Heart left ventricle (tissue), 16 donors: ENCODE measurements at regions not wholly inside any gene's neighbourhood (a gene's known extent, or its start where the extent isn't known, plus 50 kb on each side); places are given as distances from the start of the nearest gene placed in this dataset.

ENCODE experiments used
- ATAC-seq, 4 donors: fragments of 200-7000 bp; cut with Tn5 transposase; one replicate each; pipeline ENCODE4 v1.9.1; 2020 to 2022; ENCODE audit warnings: moderate library complexity in 4 of 4, mild to moderate bottlenecking in 3 of 4, moderate number of reproducible peaks in 1 of 4
- DNase-seq, 5 donors: peaks; one replicate each; pipeline ENCODE4 v3.0.0-alpha.2; 2020
- H3K27ac ChIP-seq, 12 donors: fragments of 200-600 bp; sonication (generic) in 4 of 12; one replicate each; pipeline versions ENCODE4 v1.5.0 to v1.8.0; 2016 to 2022; ENCODE audit warnings: mild to moderate bottlenecking in 2 of 12
- H3K27me3 ChIP-seq, 9 donors: fragments of 200-600 bp; sonication (generic) in 2 of 9; one replicate each; pipeline versions ENCODE4 v1.5.1 to v1.8.0; 2016 to 2022; ENCODE audit warnings: mild to moderate bottlenecking in 3 of 9
- H3K36me3 ChIP-seq, 9 donors: fragments of 200-600 bp; sonication (generic) in 2 of 9; one replicate each; pipeline versions ENCODE4 v1.5.0 to v1.8.0; 2018 to 2022; ENCODE audit warnings: mild to moderate bottlenecking in 2 of 9
- H3K4me1 ChIP-seq, 12 donors: fragments of 200-600 bp; sonication (generic) in 4 of 12; one replicate each; pipeline versions ENCODE4 v1.5.0 to v1.8.0; 2016 to 2022; ENCODE audit warnings: mild to moderate bottlenecking in 3 of 12
- H3K4me3 ChIP-seq, 12 donors: fragments of 200-600 bp; sonication (generic) in 4 of 12; one replicate each; pipeline versions ENCODE4 v1.5.0 to v1.8.0; 2017 to 2022; ENCODE audit warnings: mild to moderate bottlenecking in 9 of 12, moderate library complexity in 4 of 12
- H3K9me3 ChIP-seq, 12 donors: fragments of 200-600 bp; sonication (generic) in 4 of 12; one replicate each; pipeline versions ENCODE4 v1.5.0 to v1.8.0; 2016 to 2022; ENCODE audit warnings: mild to moderate bottlenecking in 1 of 12
- POLR2A ChIP-seq, 2 donors: fragments of 450-650 bp; IDR thresholded peaks; one replicate each; pipeline ENCODE4 v1.6.1; 2017; ENCODE audit warnings: antibody characterized with exemption in 2 of 2, mild to moderate bottlenecking in 2 of 2, moderate library complexity in 2 of 2
- WGBS, 4 donors: extraction: QIAGEN DNeasy Blood & Tissue Kit in 2 of 4; methylation state at CpG; one replicate each; pipeline versions ENCODE4 v1.1.5 to v1.1.7; 2013 to 2018; 5-methylcytosine and 5-hydroxymethylcytosine counted together
- intact Hi-C, 10 donors: fragments of 100-400 bp; cut with DNase I; formaldehyde crosslinking; loops; one replicate each; pipeline versions ENCODE4 v1.11.1 to v1.14.2; 2022
- TF ChIP-seq, protein P1 (sequence below), 12 donors: fragments of 200-600 bp; sonication (generic) in 4 of 12; IDR thresholded peaks; one replicate each; pipeline versions ENCODE4 v1.5.0 to v1.8.0; 2018 to 2022; ENCODE audit warnings: antibody characterized with exemption in 12 of 12, mild to moderate bottlenecking in 5 of 12
- donor health status: ischemic (EF 13 %, LVEDD 7.1; RV severe dilation, severe dysfunction).
- donor health status: healthy with polysubstance abuse.
- donor health status: DM: no; HTN: yes; CAD: no.
- donor health status: DM: no; HTN: no; CAD: no.
- donor health status: ischemic (EF 25% LVEDD 6.9; RV normal size, moderate dysfunction).
- donor health status: ischemic (EF 25% LVEDD 5.7; RV mildly dilated, moderate dysfunction).
- donor health status: healthy.
- donor health status: DM: yes; HTN: yes; CAD: no.
- donor health status: ischemic (EF 35%, LVEDD 5.7; RV mildly dilated, moderate dysfunction).
- donor health status: nonischemic (EF 11% LVEDD 7.7; RV severe dilation, severe dysfunction).
- donor health status: DM: yes; HTN: yes; CAD: no.
- donor health status: PGD.
- donor health status: ischemic (EF 29% LVEDD 5.4; RV normal size, mild dysfunction).
- donor health status: nonischemic (EF 23%, LVEDD 6.1; RV moderate dilation, normal function).

DNA sequence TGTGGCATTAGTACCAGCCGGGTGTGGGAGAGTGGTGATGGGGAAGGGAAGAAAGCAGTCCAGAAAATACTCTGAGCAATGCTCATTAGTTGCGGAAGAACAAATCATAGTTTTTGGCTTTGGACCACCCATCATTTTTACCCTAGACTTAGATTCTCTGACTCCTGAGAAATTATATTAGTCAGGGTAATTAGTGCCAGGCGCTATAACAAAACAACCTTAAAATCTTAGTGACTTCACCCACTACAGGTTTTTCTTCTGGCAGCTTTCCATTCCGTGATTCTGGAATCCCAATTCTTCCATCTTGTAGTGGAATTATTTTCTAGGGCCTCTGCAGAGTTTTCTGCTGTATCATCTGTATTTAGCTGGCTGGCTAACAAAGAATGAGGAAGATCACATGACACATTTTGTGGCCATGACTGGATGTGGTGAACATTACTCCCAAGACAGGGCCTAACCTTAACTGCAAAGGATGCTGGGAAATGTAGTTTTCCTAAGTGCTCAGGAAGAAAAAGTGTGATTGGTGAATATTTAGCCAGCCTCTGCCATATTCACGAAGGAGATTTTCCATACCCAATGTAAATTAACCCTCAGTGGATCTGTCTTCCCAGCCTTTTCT is 373.0 kb upstream of the MEF2C start:
- no peak overlapping the region for H3K4me3 ChIP-seq
- no peaks in the 10 kb centered on the region for H3K36me3 ChIP-seq
- intact Hi-C loops, result no loop called here
- TF ChIP-seq POLR2A (IDR thresholded peaks at IDR 0.05), result no peak
- TF ChIP-seq, protein P1, sequence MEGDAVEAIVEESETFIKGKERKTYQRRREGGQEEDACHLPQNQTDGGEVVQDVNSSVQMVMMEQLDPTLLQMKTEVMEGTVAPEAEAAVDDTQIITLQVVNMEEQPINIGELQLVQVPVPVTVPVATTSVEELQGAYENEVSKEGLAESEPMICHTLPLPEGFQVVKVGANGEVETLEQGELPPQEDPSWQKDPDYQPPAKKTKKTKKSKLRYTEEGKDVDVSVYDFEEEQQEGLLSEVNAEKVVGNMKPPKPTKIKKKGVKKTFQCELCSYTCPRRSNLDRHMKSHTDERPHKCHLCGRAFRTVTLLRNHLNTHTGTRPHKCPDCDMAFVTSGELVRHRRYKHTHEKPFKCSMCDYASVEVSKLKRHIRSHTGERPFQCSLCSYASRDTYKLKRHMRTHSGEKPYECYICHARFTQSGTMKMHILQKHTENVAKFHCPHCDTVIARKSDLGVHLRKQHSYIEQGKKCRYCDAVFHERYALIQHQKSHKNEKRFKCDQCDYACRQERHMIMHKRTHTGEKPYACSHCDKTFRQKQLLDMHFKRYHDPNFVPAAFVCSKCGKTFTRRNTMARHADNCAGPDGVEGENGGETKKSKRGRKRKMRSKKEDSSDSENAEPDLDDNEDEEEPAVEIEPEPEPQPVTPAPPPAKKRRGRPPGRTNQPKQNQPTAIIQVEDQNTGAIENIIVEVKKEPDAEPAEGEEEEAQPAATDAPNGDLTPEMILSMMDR (IDR thresholded peaks at IDR 0.05), result no peak
- H3K4me1 ChIP-seq, result peaks cover 0 to 2% (median 0%) of the 10 kb centered on the region in 12 donors
- peaks cover 0 to 5% (median 0%) of the 10 kb centered on the region in 12 donors for H3K9me3 ChIP-seq
- H3K27ac ChIP-seq, result no peak overlapping the region
- WGBS, 4 donors, result 92 to 95% (median 94%) methylated on average over 5 of the region's 5 CpGs
- no peaks in the 10 kb centered on the region for H3K27me3 ChIP-seq
- DNase-seq (no peak), ATAC-seq (no peak)

DNA sequence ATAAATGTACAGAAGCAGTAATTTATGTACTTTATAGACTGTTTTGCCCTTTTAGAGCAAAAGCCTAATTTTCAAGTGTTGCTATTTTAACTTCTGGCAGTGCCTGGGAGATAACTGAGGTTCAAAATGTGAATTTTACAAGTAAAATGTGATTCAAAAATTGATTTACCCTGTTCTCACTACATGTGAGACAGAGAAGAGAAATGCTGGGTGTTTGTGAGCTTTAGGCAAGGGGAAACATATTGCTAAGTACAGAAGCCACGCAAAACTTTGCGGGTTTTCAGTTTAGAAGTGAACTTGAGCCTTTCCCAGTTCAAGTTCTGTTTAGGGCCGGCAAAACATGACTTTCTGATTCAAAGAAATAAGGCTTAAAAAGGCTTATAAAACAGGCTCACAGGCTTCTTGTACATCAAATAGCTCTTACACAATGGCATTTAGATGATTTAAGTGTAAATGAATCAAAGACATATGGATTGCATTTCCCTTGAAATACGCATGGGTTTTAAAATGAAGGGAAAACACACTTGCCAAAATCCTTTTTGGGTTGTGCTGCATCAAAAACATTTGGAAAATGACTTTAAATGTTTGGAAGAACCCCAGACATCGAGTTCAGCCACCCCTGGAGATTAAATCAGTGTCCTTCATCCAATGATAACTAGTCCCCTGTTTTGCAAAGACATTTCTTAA is 370.8 kb upstream of the MEF2C start:
- ATAC-seq, result no peak
- 71 to 77% (median 76%) methylated on average over 5 of the region's 5 CpGs for WGBS, 4 donors

DNA sequence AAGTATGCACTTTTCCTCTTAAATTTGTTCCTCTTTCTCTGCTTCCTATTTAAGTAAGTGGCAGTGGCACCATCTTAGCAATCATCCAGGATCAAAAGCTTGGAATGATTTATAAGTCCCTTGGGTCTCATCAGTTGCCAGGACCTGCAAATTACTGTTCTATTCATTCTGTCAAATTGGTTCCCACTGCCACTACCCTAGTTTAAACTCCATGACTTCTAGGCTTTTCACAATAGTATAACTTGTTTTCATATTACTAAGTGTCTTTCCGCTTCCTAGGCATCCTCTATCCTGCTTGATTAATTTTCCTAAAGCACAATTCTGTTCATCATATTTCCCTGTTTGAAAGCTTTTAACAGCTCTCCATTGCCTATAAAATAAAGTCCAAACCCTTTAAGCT is 363.9 kb upstream of the MEF2C start:
- Histone ChIP-seq H3K27me3 (no peaks in the 10 kb centered on the region), H3K36me3 (no peaks in the 10 kb centered on the region), H3K9me3 (no peaks in the 10 kb centered on the region), H3K4me1 (peaks cover 0 to 4% (median 0%) of the 10 kb centered on the region in 12 donors), H3K27ac (no peak overlapping the region), H3K4me3 (no peak overlapping the region)
- intact Hi-C loops, result no loop called here
- ATAC-seq (no peak), DNase-seq (no peak)
- no peak for TF ChIP-seq POLR2A (IDR thresholded peaks at IDR 0.05)
- TF ChIP-seq, protein P1 (IDR thresholded peaks at IDR 0.05), result no peak
- WGBS, 4 donors, result 96 to 100% (median 97%) methylated on average over 1 of the region's 1 CpG

More for the DNA sequence above, 370.8 kb upstream of the MEF2C start:
- no peak for DNase-seq
- Histone ChIP-seq H3K27me3 (no peaks in the 10 kb centered on the region), H3K36me3 (no peaks in the 10 kb centered on the region), H3K4me3 (no peak overlapping the region), H3K4me1 (peaks cover 0 to 2% (median 0%) of the 10 kb centered on the region in 12 donors), H3K27ac (no peak overlapping the region), H3K9me3 (peaks cover 0 to 5% (median 0%) of the 10 kb centered on the region in 12 donors)
- intact Hi-C loops, result no loop called here
- no peak for TF ChIP-seq POLR2A (IDR thresholded peaks at IDR 0.05)
- TF ChIP-seq, protein P1 (IDR thresholded peaks at IDR 0.05), result no peak

DNA sequence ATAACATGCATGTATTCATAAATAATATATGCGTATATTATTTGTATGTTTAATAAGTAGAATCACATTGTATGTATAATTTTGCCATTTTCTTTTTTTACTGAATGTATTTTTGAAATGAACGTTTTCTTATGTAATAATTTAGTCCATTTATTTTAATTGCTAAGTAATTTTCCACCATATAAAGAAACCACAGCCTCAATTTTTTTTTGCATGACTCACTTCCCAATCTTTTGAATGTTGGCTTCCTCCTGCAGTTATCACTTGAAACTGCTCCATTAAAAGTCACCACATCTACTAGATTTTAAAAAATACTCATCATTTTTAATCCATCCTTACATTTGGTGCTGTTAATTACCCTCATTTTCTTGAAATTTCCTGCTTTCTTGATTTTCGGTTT is 363.3 kb upstream of the MEF2C start:
- DNase-seq (no peak), ATAC-seq (no peak)
- Histone ChIP-seq H3K4me1 (peaks cover 0 to 4% (median 0%) of the 10 kb centered on the region in 12 donors), H3K4me3 (no peak overlapping the region), H3K9me3 (no peaks in the 10 kb centered on the region), H3K27me3 (no peaks in the 10 kb centered on the region), H3K36me3 (no peaks in the 10 kb centered on the region), H3K27ac (no peak overlapping the region)
- no peak for TF ChIP-seq POLR2A (IDR thresholded peaks at IDR 0.05)
- TF ChIP-seq, protein P1 (IDR thresholded peaks at IDR 0.05), result no peak
- intact Hi-C loops, result no loop called here
- 76 to 81% (median 77%) methylated on average over 3 of the region's 3 CpGs for whole genome bisulfite sequencing, 4 donors
